RWPE1 (cell line): ENCODE measurements at regions not wholly inside any gene's neighbourhood (a gene's known extent, or its start where the extent isn't known, plus 50 kb on each side); places are given as distances from the start of the nearest gene placed in this dataset.

Experiments used
- CTCF ChIA-PET: fragments of 350-600 bp; sonication (Branson Sonifier 250); formaldehyde crosslinking; extraction: SDS; loops from one replicate; lab custom pipeline; 2021; lab: Yijun Ruan, JAX
- POLR2A ChIA-PET: fragments of 400-600 bp; formaldehyde crosslinking; extraction: SDS; loops from one replicate; lab custom pipeline; 2020; ENCODE audit warnings: antibody characterized with exemption; ENCODE audit not compliant: low non-redundant PET; lab: Yijun Ruan, JAX
- DNase-seq: peaks from one replicate; pipeline ENCODE4 v3.0.0; 2012; ENCODE audit warnings: low spot score
- H3K27ac ChIP-seq: fragments of 450-650 bp; 2 replicates; pipeline ENCODE4 v1.5.1; 2017
- TF ChIP-seq, protein P1 (sequence below): fragments of 450-650 bp; conservative IDR thresholded peaks from 2 replicates; pipeline ENCODE4 v1.5.1; 2017; ENCODE audit warnings: low read depth, mild to moderate bottlenecking

DNA sequence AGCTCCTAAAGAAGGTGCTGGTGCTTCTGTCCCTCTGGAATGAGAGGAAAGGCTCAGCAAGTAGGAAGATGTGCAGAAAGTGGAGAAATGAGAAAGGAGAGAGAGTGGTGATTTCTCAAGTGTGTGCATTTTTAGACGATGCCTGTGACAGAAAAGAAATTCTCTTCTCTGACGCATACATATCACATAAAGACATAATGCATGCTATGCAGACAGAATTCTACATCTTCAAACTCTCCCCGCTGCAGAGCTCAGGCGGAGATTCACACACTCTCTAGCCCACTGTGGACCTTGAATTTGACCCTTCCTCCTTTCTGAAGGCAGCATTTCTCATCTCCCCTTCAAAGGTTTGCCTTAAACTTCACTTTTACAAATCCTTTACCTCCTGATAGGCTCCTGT, 52.0 kb upstream of the CAMK1G start:
- DNase-seq = no peak
- no peak overlapping the region for H3K27ac ChIP-seq
- CTCF ChIA-PET = no interaction called here
- POLR2A ChIA-PET = no interaction called here
- TF ChIP-seq, protein P1, sequence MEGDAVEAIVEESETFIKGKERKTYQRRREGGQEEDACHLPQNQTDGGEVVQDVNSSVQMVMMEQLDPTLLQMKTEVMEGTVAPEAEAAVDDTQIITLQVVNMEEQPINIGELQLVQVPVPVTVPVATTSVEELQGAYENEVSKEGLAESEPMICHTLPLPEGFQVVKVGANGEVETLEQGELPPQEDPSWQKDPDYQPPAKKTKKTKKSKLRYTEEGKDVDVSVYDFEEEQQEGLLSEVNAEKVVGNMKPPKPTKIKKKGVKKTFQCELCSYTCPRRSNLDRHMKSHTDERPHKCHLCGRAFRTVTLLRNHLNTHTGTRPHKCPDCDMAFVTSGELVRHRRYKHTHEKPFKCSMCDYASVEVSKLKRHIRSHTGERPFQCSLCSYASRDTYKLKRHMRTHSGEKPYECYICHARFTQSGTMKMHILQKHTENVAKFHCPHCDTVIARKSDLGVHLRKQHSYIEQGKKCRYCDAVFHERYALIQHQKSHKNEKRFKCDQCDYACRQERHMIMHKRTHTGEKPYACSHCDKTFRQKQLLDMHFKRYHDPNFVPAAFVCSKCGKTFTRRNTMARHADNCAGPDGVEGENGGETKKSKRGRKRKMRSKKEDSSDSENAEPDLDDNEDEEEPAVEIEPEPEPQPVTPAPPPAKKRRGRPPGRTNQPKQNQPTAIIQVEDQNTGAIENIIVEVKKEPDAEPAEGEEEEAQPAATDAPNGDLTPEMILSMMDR = no peak
